Muscle layer of duodenum (tissue), 2 donors: ENCODE measurements at regions not wholly inside any gene's neighbourhood (a gene's known extent, or its start where the extent isn't known, plus 50 kb on each side); places are given as distances from the start of the nearest gene placed in this dataset.

ENCODE experiments used
- H3K27ac ChIP-seq: one replicate; pipeline ENCODE4 v1.7.0; 2013; ENCODE audit warnings: mild to moderate bottlenecking, low read length
- H3K27me3 ChIP-seq: one replicate; pipeline ENCODE4 v1.7.0; 2013; ENCODE audit warnings: low read depth, mild to moderate bottlenecking, control low read depth, low read length
- H3K36me3 ChIP-seq, 2 donors: one replicate each; pipeline ENCODE4 v1.7.0; 2013; ENCODE audit warnings: low read length in 2 of 2, control low read depth in 1 of 2, mild to moderate bottlenecking in 1 of 2; ENCODE audit not compliant: insufficient read depth in 2 of 2, control insufficient read depth in 1 of 2
- H3K4me1 ChIP-seq, 2 donors: one replicate each; pipeline ENCODE4 v1.7.0; 2013; ENCODE audit warnings: low read length in 2 of 2, mild to moderate bottlenecking in 2 of 2, control low read depth in 1 of 2, moderate library complexity in 1 of 2; ENCODE audit not compliant: insufficient read depth in 2 of 2, control insufficient read depth in 1 of 2
- H3K4me3 ChIP-seq, 2 donors: one replicate each; pipeline ENCODE4 v1.7.0; 2013; ENCODE audit warnings: low read length in 2 of 2, low read depth in 1 of 2, mild to moderate bottlenecking in 1 of 2
- H3K9me3 ChIP-seq, 2 donors: one replicate each; pipeline ENCODE4 v1.7.0; 2013; ENCODE audit warnings: low read length in 2 of 2, control low read depth in 1 of 2, mild to moderate bottlenecking in 1 of 2; ENCODE audit not compliant: control insufficient read depth in 1 of 2
- donor health status: healthy.

GRCh38 chr16:26511463-26511862, 555.3 kb upstream of the C16orf82 start:
- no peaks in the 10 kb centered on the region for H3K9me3 ChIP-seq
- no peaks in the 10 kb centered on the region for H3K36me3 ChIP-seq
- no peak overlapping the region for H3K27ac ChIP-seq
- H3K4me1 ChIP-seq: no peaks in the 10 kb centered on the region
- no peaks in the 10 kb centered on the region for H3K27me3 ChIP-seq
- no peak overlapping the region for H3K4me3 ChIP-seq

- H3K4me1 ChIP-seq: no peaks in the 10 kb centered on the region
- H3K36me3 ChIP-seq: no peaks in the 10 kb centered on the region
- no peak overlapping the region for H3K4me3 ChIP-seq
- no peaks in the 10 kb centered on the region for H3K9me3 ChIP-seq
- no peaks in the 10 kb centered on the region for H3K27me3 ChIP-seq
- no peak overlapping the region for H3K27ac ChIP-seq
Observed at GRCh38 chr16:26521626-26522025, 545.1 kb upstream of the C16orf82 start.

- no peaks in the 10 kb centered on the region for H3K36me3 ChIP-seq
- no peaks in the 10 kb centered on the region for H3K9me3 ChIP-seq
- no peak overlapping the region for H3K27ac ChIP-seq
- no peaks in the 10 kb centered on the region for H3K4me1 ChIP-seq
- no peak overlapping the region for H3K4me3 ChIP-seq
- no peaks in the 10 kb centered on the region for H3K27me3 ChIP-seq
Observed at GRCh38 chr16:26524281-26524680, 542.4 kb upstream of the C16orf82 start.

GRCh38 chr16:26524846-26525245, 541.9 kb upstream of the C16orf82 start:
- Histone ChIP-seq H3K27ac (no peak overlapping the region), H3K9me3 (no peaks in the 10 kb centered on the region), H3K4me3 (no peak overlapping the region), H3K27me3 (no peaks in the 10 kb centered on the region), H3K36me3 (no peaks in the 10 kb centered on the region), H3K4me1 (no peaks in the 10 kb centered on the region)

- H3K4me1 ChIP-seq: no peaks in the 10 kb centered on the region
- no peaks in the 10 kb centered on the region for H3K9me3 ChIP-seq
- no peaks in the 10 kb centered on the region for H3K36me3 ChIP-seq
- no peak overlapping the region for H3K4me3 ChIP-seq
- H3K27me3 ChIP-seq: no peaks in the 10 kb centered on the region
- H3K27ac ChIP-seq: no peak overlapping the region
Observed at GRCh38 chr16:26525856-26526255, 540.9 kb upstream of the C16orf82 start.

- Histone ChIP-seq H3K36me3 (no peaks in the 10 kb centered on the region), H3K27ac (no peak overlapping the region), H3K4me3 (no peak overlapping the region), H3K4me1 (no peaks in the 10 kb centered on the region), H3K27me3 (no peaks in the 10 kb centered on the region), H3K9me3 (no peaks in the 10 kb centered on the region)
Observed at GRCh38 chr16:26526633-26527032, 540.1 kb upstream of the C16orf82 start.

GRCh38 chr16:26530584-26531289, 536.0 kb upstream of the C16orf82 start:
- no peaks in the 10 kb centered on the region for H3K36me3 ChIP-seq
- H3K4me3 ChIP-seq: no peak overlapping the region
- H3K27me3 ChIP-seq: no peaks in the 10 kb centered on the region
- H3K9me3 ChIP-seq: peaks cover 0 to 3% of the 10 kb centered on the region in 2 donors
- H3K4me1 ChIP-seq: no peaks in the 10 kb centered on the region
- H3K27ac ChIP-seq: no peak overlapping the region

- Histone ChIP-seq H3K9me3 (peaks cover 0 to 3% of the 10 kb centered on the region in 2 donors), H3K27me3 (no peaks in the 10 kb centered on the region), H3K4me3 (no peak overlapping the region), H3K27ac (no peak overlapping the region), H3K4me1 (no peaks in the 10 kb centered on the region), H3K36me3 (no peaks in the 10 kb centered on the region)
Observed at GRCh38 chr16:26531290-26531730, 535.4 kb upstream of the C16orf82 start.

- no peaks in the 10 kb centered on the region for H3K4me1 ChIP-seq
- no peak overlapping the region for H3K4me3 ChIP-seq
- H3K27ac ChIP-seq: no peak overlapping the region
- H3K36me3 ChIP-seq: no peaks in the 10 kb centered on the region
- peaks cover 0 to 3% of the 10 kb centered on the region in 2 donors for H3K9me3 ChIP-seq
- no peaks in the 10 kb centered on the region for H3K27me3 ChIP-seq
Observed at GRCh38 chr16:26532456-26532855, 534.3 kb upstream of the C16orf82 start.

- Histone ChIP-seq H3K36me3 (no peaks in the 10 kb centered on the region), H3K27me3 (no peaks in the 10 kb centered on the region), H3K9me3 (no peaks in the 10 kb centered on the region), H3K4me3 (no peak overlapping the region), H3K27ac (no peak overlapping the region), H3K4me1 (no peaks in the 10 kb centered on the region)
Observed at GRCh38 chr16:26542198-26542597, 524.5 kb upstream of the C16orf82 start.

GRCh38 chr16:26546573-26546972, 520.2 kb upstream of the C16orf82 start:
- H3K4me3 ChIP-seq: no peak overlapping the region
- no peaks in the 10 kb centered on the region for H3K9me3 ChIP-seq
- H3K4me1 ChIP-seq: no peaks in the 10 kb centered on the region
- H3K27ac ChIP-seq: no peak overlapping the region
- no peaks in the 10 kb centered on the region for H3K36me3 ChIP-seq
- H3K27me3 ChIP-seq: no peaks in the 10 kb centered on the region

GRCh38 chr16:26547681-26548080, 519.0 kb upstream of the C16orf82 start:
- no peaks in the 10 kb centered on the region for H3K9me3 ChIP-seq
- no peak overlapping the region for H3K27ac ChIP-seq
- no peak overlapping the region for H3K4me3 ChIP-seq
- no peaks in the 10 kb centered on the region for H3K4me1 ChIP-seq
- no peaks in the 10 kb centered on the region for H3K36me3 ChIP-seq
- H3K27me3 ChIP-seq: no peaks in the 10 kb centered on the region
